Pancreas (tissue), 10 donors: ENCODE measurements at regions not wholly inside any gene's neighbourhood (a gene's known extent, or its start where the extent isn't known, plus 50 kb on each side); places are given as distances from the start of the nearest gene placed in this dataset.

Source experiments
- ATAC-seq, 4 donors: fragments of 200-7000 bp; cut with Tn5 transposase; one replicate each; pipeline versions ENCODE4 v1.8.0 to v1.9.1; 2020; ENCODE audit warnings: mild to moderate bottlenecking in 4 of 4, moderate library complexity in 4 of 4
- DNase-seq, 6 donors: peaks; one replicate each; pipeline ENCODE4 v3.0.0-alpha.2; 2020
- FAIRE-seq: peaks from 2 replicates; lab custom pipeline; 2012; peaks lifted over from hg19 to GRCh38; lab: Jason Lieb, UNC
- H3K27ac ChIP-seq, 4 donors: fragments of 200-600 bp; sonication (generic); 1 replicate in 3 of 4; 2 replicates in 1 of 4; pipeline versions ENCODE4 v1.5.0 to v1.8.0; 2020
- H3K27me3 ChIP-seq, 4 donors: fragments of 200-600 bp; one replicate each; pipeline ENCODE4 v1.8.0; 2021
- H3K36me3 ChIP-seq, 3 donors: fragments of 200-600 bp; sonication (generic) in 1 of 3; one replicate each; pipeline versions ENCODE4 v1.5.0 to v1.8.0; 2020 to 2021
- H3K4me1 ChIP-seq, 3 donors: fragments of 200-600 bp; one replicate each; pipeline ENCODE4 v1.8.0; 2021
- H3K4me3 ChIP-seq, 4 donors: fragments of 200-600 bp; sonication (generic) in 2 of 4; one replicate each; pipeline versions ENCODE4 v1.5.0 to v1.8.0; 2020 to 2021
- H3K9me3 ChIP-seq, 4 donors: fragments of 200-600 bp; one replicate each; pipeline ENCODE4 v1.8.0; 2021
- CTCF ChIP-seq, 4 donors: fragments of 200-600 bp; sonication (generic) in 3 of 4; IDR thresholded peaks; one replicate each; pipeline versions ENCODE4 v1.5.0 to v1.8.0; 2021; ENCODE audit warnings: antibody characterized with exemption in 4 of 4
- WGBS, 2 donors: extraction: QIAGEN DNeasy Blood & Tissue Kit; methylation state at CpG; one replicate each; pipeline ENCODE4 v1.1.7; 2013; 5-methylcytosine and 5-hydroxymethylcytosine counted together
- intact Hi-C, 3 donors: fragments of 100-400 bp; cut with DNase I; formaldehyde crosslinking; loops; one replicate each; pipeline versions ENCODE4 v1.11.1 to v1.14.2; 2022
- donor health status: healthy with polysubstance abuse.
- donor health status: DM: no; HTN: no; CAD: no; lungs with moderate emphysema.
- donor health status: DM: no; HTN: no; CAD: no.
- donor health status: control.
- donor health status: control.
- donor health status: Bipolar disorder and iron deficiency.
- donor health status: DM: yes; HTN: yes; CAD: no.
- donor health status: DM: no; HTN: no; CAD: no.
- donor health status: DM: no; HTN: no; CAD: no.
- donor health status: DM: yes; HTN: yes; CAD: no.

GRCh38 chr20:21902391-21902790 lies 196.9 kb downstream of the PAX1 start:
- intact Hi-C loops, result no loop called here
- H3K36me3 ChIP-seq, result no peaks in the 10 kb centered on the region
- H3K27me3 ChIP-seq, result no peaks in the 10 kb centered on the region
- ATAC-seq (no peak), DNase-seq (no peak), FAIRE-seq (no peak)
- no peak overlapping the region for H3K27ac ChIP-seq
- no peaks in the 10 kb centered on the region for H3K9me3 ChIP-seq
- no peak overlapping the region for H3K4me3 ChIP-seq
- no peak for TF ChIP-seq CTCF (IDR thresholded peaks at IDR 0.05)
- no peaks in the 10 kb centered on the region for H3K4me1 ChIP-seq
- WGBS, 2 donors, result 69 to 81% methylated on average over 3 of the region's 3 CpGs

- Histone ChIP-seq H3K9me3 (no peaks in the 10 kb centered on the region), H3K4me3 (no peak overlapping the region), H3K4me1 (no peaks in the 10 kb centered on the region), H3K36me3 (no peaks in the 10 kb centered on the region), H3K27ac (no peak overlapping the region), H3K27me3 (no peaks in the 10 kb centered on the region)
- FAIRE-seq (peak; percentile 5), ATAC-seq (peak in 2 of 4 donors; percentile 32 to 64), DNase-seq (peak in 5 of 6 donors; percentile 11 to 64 (median 27))
- intact Hi-C loops, result no loop called here
- no peak for TF ChIP-seq CTCF (IDR thresholded peaks at IDR 0.05)
- 55 to 59% methylated on average over 4 of the region's 4 CpGs for WGBS, 2 donors
Measured at GRCh38 chr20:21901470-21902275, 196.2 kb downstream of the PAX1 start.

- FAIRE-seq, result no peak
- intact Hi-C loops, result no loop called here
- Histone ChIP-seq H3K27me3 (no peaks in the 10 kb centered on the region), H3K4me3 (no peak overlapping the region), H3K27ac (no peak overlapping the region), H3K36me3 (no peaks in the 10 kb centered on the region), H3K4me1 (no peaks in the 10 kb centered on the region), H3K9me3 (no peaks in the 10 kb centered on the region)
- no peak for DNase-seq
- no peak for TF ChIP-seq CTCF (IDR thresholded peaks at IDR 0.05)
- ATAC-seq, result no peak
- WGBS, 2 donors, result 74 to 85% methylated on average over 5 of the region's 5 CpGs
Measured at GRCh38 chr20:21900431-21900830, 195.0 kb downstream of the PAX1 start.

GRCh38 chr20:21874921-21875320 lies 169.5 kb downstream of the PAX1 start:
- no peak for ATAC-seq

More at GRCh38 chr20:21874921-21875320, 169.5 kb downstream of the PAX1 start:
- Histone ChIP-seq H3K9me3 (no peaks in the 10 kb centered on the region), H3K4me1 (no peaks in the 10 kb centered on the region), H3K4me3 (no peak overlapping the region), H3K27ac (no peak overlapping the region), H3K27me3 (peaks cover 0 to 7% (median 0%) of the 10 kb centered on the region in 4 donors), H3K36me3 (no peaks in the 10 kb centered on the region)
- FAIRE-seq (no peak), DNase-seq (no peak)
- intact Hi-C loops, result no loop called here
- TF ChIP-seq CTCF (IDR thresholded peaks at IDR 0.05), result no peak
